ENCODE measurements at regions not wholly inside any gene's neighbourhood (a gene's known extent, or its start where the extent isn't known, plus 50 kb on each side); places are given as distances from the start of the nearest gene placed in this dataset.

DNA sequence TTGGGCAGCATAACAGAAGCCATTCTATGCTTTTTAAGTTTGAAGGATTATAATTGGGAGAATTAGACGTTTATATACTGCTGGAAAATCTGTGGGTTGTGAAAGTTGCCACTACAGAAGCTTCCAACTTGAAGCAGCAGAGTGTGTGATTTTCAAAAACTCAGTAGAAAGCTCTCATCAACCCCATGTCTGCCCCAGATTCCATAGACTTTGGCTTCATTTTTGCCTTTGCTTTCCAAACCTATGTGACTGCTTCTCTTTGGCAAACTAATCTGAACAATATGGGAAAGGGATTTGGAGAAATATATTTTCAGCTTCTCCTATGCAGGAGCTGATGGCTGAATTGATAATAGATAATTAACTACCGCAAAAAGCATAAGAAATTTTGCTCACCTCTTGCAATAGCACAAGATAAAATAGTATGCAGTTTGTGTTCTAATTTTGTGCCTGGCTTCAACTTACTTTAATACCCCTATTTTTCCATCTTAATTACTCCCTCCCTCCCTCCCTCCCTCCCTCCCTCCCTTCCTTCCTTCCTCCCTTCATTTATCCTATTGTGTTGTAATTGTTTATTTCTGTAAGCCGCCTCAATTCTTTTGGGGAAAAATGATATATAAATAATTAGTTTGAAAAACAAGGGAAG lies 214.1 kb upstream of the HS3ST5 start:
- no peak for TF ChIP-seq CTCF (conservative IDR thresholded peaks at IDR 0.05; ENCODE audit: low read depth in 2 of 2)
- TF ChIP-seq POLR2AphosphoS5 (IDR thresholded peaks at IDR 0.05; ENCODE audit: low read depth): no peak
- TF ChIP-seq EZH2phosphoT487 (IDR thresholded peaks at IDR 0.05; ENCODE audit: unreplicated experiment): no peak
- TF ChIP-seq JUNB (IDR thresholded peaks at IDR 0.05; ENCODE audit: unreplicated experiment): no peak
- TF ChIP-seq REST (IDR thresholded peaks at IDR 0.05; ENCODE audit: unreplicated experiment): no peak
- TF ChIP-seq STAT1 (IDR thresholded peaks at IDR 0.05; ENCODE audit: unreplicated experiment): no peak
- no peak for TF ChIP-seq EZH2 (IDR thresholded peaks at IDR 0.05; ENCODE audit: low read depth, unreplicated experiment)
- no peak for TF ChIP-seq CREB1 (CRISPR knock-in tag; IDR thresholded peaks at IDR 0.05; ENCODE audit: low read depth)

Data from GM23338 (cell line).